GM18909 (cell line): ENCODE measurements at regions not wholly inside any gene's neighbourhood (a gene's known extent, or its start where the extent isn't known, plus 50 kb on each side); places are given as distances from the start of the nearest gene placed in this dataset.

Experiments
- ATAC-seq: cut with Tn5 transposase; IDR thresholded peaks from one replicate; pipeline ENCODE4 v1.9.1; 2021; ENCODE audit warnings: mild to moderate bottlenecking; ENCODE audit not compliant: unreplicated experiment, poor library complexity

DNA sequence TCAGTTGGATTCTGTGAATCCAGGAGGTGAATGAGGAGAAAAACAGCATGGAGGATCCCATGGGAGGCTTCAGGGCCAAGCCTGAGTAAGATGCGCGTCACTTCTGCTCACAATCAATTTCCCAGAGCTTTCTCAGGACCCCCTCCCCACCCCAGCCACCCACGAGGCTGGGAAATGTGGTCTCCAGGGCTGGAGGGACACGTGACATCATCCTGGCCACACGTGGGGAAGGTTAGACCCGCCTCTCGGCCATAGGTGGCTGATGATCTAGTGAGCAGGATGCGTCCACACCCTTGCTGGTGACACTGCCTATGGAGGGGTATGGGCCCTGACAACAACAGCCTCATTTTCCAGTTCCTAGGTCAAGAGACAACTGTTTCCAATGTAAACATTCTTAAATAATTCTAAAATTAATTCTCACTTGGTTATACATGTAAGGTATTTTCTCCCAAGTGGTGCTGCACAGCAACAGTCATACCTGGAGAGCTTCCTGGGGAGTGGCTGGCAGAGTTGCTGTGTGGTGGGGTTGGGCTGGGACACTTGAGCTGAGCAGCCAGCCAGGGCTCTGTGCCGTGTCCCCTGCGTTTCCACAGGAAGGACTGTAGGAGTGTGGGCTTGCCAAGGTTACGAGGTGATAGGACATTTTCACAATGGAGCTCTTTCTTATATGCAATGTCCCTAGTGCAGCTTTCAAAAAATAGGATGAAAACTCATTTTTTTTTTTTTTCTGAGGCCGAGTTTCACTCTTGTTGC, 153.1 kb downstream of the GADD45G start:
- ATAC-seq = no peak

DNA sequence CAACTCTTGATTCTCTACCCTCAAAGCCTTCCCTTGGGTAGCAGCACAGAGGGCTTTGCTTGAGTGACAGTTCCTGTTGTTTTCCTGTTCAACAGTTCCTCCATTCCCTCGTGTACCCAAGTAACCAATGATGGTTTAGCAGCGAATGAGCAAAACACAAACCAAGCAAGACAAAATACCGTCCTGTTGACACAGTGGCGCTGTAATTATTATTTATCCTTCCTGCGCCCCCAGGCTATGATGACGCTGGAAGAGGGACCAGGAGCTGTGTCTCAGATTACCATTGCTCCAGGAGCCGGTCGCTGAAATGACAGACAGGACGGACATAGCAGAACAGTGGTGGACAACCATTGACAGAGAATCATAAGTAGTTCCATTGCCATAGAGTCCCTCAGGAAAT, 154.8 kb downstream of the GADD45G start:
- no peak for ATAC-seq

DNA sequence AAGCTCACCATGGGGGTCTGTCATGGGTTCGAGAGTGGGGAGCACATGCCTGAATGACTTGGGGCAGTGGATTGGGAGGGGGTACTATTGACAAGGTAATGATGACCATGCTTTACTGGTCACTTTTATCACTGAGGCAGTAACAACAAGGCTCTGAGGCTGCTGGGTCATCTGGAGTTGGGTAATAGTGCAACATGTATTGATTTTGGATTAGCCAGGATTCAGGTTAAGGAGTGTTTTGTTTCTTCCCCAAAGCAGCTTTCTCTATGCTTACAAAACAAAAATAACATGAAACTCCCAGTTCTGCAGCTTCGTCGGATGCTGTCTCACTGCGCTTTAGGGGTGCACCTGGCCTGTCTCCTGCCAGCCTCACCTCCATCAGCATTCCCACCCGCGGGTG, 155.3 kb downstream of the GADD45G start:
- ATAC-seq = no peak

DNA sequence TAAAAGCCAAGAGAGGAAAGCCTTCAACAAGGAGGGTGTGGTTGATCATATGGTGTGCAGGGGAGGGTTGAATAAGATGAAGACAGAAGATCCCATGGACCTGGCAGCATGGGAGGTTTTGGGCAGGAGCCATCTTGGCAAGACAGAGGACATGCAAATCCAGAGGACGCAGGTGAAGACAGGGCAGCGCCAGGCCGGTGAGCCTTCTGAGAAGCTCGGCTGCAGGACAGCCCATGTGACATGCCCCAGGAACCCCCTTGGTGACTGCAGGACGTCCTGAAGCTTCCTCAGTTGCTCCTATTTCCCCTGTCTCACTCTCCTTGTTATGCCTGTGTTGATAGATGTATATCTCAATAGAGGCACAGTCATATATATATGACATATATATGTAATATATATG, 159.4 kb downstream of the GADD45G start:
- no peak for ATAC-seq

DNA sequence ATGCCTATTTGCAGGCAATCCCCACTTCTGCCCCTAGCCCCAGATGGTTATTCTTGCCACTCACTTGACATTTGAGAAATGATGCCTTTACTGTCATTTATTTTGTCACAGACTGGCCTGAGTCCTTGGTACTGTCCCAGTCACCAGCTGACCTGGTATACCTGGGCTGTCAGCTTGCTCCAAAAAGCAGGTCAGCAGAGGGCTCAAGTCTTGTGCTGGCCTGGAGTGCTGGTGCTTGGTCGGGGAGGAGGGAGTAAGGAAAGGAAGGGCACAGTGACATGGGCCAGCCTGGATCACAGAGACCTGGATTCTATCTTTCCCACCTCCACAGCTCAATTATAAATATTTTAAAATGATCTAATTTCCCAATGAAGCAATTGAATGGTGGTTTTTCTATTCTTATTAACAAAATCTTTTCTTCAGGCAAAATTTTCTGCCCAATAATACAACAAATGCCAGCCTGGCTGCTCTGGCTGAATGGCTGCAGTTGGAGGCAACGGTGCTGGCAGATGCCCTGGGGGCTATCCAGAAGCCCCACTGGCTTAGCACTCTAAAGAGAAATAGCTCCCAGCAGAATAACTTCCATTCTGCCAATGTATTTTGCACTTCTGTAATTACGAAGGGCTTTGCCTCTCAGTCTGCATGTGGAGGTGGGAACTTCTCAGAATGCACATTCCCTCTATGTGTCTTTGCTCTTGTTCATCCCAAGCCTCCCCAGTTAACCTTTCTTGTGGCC, 160.6 kb downstream of the GADD45G start:
- no peak for ATAC-seq

DNA sequence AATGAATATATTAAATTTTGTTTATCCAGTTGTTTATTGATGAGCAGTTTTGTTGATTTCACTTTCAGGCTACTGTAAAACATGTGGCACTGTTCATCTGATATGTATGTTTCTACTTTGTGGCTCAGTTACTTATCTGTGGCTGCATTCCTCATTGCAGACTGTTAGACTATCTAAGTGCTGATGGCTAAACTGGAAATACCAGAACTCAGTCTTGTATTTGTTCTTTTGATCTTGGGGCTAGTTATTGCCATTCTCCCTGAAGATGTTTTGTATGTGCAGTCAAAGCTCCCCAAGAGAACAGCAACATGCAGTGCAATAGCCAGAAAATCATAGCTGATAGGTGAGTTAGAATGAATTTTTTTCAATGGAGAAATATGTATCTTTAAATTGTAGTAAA, 162.2 kb downstream of the GADD45G start:
- no peak for ATAC-seq

DNA sequence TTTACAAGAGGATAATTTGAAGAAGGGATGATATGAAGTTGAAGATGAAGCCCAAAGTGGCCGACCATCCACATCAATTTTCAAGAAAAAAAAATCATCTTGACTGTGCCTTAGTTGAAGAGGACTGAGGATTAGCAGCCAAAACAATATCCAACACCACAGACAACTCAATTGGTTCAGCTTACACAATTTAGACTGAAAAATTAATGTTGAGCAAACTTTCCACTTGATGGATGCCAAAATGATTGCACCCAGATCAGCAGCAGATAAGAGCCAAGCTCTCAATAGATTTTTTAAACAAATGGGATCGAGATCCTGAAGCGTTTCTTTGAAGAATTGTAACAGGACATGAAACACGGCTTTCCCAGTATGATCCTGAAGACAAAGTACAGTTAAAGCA, 163.2 kb downstream of the GADD45G start:
- ATAC-seq = no peak

DNA sequence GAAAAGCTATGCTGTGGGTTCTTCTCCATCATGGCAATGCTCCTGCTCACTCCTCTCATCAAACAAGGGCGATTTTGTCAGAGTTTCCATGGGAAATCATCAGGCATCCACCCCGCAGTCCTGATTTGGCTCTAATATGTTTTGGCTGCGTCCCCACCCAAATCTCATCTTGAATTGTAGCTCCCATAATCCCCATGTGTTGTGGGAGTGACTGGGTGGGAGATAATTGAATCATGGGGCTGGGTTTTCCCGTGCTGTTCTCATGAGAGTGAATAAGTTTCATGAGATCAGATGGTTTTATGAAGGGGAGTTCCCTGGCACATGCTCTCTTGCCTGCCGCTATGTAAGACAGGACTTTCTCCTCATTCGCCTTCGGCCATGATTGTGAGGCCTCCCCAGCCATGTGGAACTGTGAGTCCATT, 163.8 kb downstream of the GADD45G start:
- ATAC-seq = no peak

DNA sequence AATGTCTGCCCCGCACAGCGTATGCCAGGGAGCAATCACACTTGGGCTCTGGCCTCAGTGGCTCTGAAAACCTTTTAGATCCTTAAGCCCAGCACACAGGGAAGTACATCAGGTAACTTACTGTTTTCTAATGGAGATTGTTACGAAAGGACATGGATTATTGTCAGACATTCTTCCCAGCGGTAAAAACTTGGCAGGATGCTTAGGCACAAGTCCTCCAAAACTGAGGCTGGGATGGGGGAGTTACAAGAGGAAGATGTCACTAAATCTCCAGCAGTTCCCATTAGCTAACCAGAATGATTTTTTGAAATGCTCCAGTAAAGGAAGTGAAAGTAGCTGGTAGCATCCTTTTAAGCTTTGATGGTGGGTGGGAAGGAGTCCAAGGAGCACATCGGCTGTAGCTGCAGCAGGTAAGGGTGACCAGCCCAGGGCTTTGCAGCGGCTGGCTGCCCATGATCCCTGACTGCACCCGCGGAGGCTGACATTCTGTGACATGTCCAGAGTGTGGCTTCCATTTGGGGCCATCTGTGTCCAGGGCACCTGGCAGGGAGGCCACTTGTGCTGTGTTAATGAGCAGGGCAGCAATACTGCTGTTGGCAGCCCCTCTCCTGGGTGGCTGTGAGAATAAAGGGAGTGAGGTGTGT, 165.8 kb downstream of the GADD45G start:
- no peak for ATAC-seq

DNA sequence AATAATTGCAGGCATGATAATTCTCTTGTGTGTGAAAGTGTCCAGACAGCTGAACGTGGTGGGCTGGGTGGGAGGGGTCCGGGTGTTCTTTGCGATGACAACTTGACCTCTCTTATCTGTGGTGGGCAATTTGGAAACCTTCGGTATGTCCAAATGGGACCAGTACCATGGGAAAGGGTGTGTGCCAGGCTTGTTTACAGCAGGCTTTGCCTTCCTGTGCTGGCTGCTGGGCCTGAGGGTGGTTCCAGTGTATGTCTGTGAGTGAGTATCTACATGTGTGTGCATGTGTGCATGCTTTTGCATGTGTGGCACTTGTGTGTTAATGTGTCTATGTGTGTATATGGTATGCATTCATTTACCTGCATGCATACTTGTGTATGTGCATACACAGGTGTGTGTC, 166.4 kb downstream of the GADD45G start:
- no peak for ATAC-seq

DNA sequence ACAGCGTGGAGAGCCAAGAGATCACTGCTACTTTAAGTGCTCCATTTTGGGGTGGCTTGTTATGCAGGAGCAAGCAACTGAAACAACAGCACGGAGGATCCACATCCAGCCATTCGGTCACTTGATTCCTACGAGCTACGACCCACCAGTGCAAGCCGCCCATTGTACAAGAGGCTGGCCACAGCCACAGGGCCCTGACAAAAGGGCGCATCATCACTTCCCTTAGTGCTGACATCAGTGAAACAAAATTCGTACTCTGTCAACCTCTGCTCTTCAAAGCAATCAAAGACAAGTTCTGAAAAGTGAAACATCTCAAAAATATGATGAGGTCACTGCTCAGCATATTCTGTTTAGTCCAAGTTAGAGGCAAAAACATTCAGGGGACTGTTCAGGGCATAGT, 168.4 kb downstream of the GADD45G start:
- no peak for ATAC-seq

DNA sequence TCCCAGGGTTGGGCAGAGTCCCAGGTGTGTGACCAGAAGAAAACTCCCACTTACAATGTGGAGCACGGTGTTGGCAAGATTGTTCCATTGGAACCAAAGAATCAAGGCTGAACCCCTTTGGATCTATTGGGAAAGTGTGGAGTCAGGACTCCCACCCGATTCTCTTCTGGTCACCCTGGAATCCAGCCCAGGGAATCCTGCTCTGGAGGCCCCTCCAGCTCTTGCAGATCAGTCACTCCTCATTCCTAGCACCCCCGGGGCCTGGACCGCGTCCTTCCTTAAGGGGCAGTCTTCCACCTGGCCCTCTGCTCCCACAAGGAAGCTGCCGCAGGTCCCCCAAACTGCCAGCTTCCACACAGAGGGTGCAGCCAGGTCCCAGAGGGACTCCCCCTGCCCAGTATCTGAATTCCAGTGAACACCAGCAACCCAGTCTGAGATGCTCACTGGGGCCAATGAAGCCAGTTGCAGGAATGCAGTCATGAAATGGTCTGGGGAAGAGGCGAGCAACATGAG, 170.1 kb downstream of the GADD45G start:
- ATAC-seq = no peak

DNA sequence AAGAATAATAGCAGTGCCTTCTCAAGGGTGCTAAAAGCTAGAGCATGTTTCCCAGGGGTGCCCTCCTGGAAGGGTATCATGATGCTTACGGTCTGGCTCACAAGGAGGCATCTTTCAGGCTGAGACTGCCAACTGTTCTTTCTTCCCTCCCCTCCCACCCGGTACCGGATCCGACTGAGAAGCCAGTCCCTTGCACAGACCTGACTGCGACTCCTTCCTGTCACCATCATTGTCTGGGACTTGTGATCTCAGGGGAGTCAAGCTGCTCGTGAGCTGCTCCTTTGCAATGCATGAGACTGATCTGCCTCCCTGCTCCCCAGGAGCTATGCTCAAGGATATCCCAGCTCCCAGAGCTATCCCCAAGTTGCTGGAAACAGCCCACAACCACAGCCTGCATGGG, 170.8 kb downstream of the GADD45G start:
- ATAC-seq = no peak

DNA sequence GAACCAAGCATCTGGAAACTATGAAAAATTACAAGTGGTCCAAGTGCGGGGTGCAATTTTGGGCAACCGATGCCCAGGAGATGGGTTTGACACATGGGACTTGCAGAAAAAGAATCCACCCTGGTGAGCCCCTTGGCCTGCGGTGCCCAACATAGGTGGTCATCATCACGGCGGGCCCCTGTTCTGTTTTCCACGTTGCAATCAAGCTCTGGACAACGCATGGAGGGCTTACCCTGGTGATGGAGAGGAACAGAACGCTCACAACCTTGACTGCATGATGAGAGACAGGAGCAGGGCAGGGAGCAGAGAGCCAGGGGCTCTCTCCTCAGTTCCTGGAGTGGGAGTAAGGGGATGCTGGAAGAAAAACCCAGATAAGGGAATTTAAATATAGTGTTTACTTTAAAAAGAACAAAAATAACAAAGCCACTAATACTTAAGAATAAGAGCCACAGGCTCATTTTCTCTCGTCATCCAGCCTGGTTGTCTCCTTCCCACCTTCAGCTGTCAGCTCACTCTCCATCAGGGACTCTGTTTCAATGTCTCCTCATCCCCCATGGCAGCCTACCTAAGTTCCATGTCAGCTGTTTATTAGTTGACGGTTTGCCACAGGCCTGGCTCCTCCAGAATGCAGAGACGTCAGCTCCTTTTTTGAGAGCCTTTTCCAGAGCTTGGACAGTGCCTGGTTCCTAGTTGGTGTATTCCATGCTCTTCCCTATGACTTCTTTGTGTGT, 172.1 kb downstream of the GADD45G start:
- ATAC-seq = no peak

DNA sequence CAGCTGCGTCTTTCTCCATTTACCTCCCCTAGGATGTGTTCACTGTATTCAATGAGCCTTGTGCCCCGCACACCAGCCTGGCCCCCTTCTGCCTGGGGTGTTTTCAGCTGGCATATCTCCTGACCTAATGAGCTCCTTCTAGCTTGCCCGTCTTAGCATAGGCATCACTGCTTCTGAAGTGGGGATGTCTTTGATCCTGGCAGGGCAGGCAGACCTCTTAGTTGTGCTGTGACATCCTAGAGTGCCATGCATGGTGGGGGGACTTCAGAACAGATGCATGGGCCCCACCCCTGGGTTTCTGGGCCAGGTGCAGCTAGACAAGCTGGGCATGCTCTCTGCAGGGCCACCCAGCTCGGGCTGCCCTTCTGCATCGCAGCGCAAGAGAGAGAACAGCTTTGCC, 172.7 kb downstream of the GADD45G start:
- no peak for ATAC-seq

DNA sequence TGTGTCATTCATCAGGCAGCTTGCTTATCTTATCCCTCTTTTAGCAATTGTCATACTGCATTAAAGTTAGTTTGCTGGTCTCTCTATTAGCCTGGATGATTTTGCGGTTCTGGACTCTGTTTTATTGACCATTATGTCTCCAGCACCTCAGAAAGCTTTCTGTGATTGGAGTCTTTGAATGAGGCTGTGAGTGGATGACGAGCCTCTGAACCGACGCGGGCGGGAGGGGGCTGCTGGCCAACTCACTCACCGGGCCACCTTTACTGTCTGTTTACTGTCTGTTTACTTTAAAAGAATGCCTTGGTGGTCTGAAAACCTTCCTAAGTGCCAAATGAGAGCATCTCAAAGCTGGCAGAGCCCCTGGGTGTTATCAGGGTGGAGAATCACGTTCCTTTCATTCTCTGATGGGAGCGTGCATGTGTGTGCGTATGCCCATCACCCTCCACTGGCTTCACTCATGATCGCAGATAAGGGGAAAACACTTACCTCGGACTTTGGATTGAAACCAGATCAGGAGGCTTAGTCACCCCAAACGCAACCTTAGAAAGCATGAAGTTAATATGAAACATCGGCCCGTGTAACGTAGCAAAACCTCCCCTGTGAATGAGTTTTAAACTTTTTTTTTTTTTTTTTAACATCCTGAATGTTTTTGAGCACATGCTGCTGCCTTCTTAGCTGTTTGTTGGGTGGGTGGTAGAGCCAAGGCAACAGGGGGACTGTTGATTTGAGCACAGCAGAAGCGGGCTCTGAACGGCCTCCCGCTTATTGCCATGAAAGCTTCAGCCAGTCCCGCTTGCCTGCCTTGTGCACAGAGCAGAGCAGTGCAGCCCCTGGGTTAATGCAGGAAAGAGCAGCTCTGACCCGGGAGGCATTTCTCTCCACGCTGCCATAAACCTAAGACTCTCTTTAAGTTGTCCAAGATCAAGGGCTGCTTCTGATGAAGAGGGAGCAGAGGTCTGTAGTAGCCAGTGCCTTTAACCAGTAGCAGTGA, 173.6 kb downstream of the GADD45G start:
- ATAC-seq = no peak

DNA sequence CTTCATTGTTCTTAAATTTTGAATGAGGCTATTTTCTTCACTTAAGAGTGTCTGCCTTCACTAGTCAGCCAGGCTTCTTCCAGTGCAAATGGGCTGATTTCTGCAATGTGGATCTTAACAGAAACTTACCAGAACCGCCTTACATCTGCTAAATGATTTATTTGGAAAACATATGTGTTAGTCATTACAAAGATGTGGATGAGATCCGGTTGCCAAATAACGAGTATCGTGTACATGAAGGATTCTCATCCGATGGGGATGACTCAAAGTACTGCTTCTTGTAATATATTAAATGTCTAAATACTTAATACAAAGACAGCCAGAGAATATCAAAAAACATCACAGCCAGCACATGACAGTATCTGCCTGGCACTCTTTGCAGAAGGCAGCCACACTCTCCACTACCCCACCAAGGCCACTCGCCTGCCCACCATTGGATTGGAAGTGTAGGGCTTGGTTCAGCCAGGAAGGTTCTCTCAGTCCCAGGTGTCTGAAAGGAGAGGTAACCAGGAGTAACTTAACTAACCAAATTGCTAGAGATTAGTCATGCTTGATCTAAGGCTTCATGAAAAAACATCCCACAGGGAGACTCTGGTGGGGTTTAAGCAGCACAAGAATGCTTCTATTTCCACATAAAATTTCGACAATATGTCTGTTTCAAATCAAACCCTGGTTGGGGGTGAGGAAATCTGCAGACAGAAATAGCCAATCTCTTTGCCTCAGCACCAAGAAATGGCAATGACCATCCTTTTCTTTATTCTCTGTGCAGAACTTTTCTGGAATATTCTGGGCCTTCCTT, 174.8 kb downstream of the GADD45G start:
- ATAC-seq = no peak

DNA sequence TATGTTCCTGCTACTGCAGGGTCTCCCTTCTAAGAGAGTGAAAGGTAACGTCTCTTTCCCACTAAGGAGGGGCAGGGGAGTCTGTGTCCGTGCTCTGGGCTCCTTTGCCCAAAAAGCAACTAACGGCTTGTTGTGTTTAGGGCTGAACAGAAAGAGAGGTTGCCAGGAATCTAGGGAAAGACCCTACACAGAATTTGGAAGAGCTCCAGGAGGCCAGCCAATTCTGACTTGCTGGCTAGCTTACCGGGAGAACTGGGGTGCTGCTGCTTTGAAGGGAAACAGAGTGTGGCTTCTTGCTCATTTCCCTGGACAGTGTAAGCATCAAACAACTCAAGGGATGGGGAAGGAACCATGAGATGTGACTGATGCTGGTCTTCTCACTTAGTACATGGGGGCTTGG, 176.1 kb downstream of the GADD45G start:
- ATAC-seq = no peak
